Inflammatory macrophage treated with lipopolysaccharide for 1 hour (primary cell): ENCODE measurements at regions not wholly inside any gene's neighbourhood (a gene's known extent, or its start where the extent isn't known, plus 50 kb on each side); places are given as distances from the start of the nearest gene placed in this dataset.
"Not testable (repeated sequence)": the region's sequence is repeated elsewhere in the genome, so short reads cannot be mapped to it uniquely, and the experiment has no call there.

ENCODE experiments used
- DNase-seq, 2 donors: peaks; one replicate each; pipeline ENCODE4 v3.0.0-alpha.2; 2020 to 2022

DNA sequence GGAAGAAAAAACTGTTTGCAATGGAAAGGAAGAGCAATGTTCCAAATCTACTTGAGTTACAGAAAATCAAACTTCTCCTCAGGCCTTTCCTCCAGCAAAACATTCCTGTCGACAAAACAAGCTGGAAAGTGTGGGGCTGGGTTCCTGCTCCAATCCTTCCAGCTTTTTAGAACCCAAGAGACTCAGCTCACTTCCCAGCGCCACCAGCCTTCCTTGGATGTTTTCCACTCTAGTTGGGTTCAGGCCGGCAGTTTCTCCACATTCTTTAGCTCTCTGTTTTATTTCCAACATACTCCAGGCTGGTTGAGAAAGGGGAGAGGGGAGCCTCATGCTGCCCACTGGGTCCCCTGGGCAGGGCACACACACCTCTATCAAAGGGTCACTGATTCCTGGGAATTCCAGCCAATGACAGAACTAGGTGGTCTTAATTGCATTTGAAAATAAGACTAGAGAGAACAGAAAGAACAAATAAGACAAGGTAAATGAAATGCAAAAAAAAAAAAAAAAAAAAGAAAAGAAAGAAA, 287.5 kb upstream of the FRG1 start:
- not testable (repeated sequence) for DNase-seq

GRCh38 chr4:189653983-189654382, 286.7 kb upstream of the FRG1 start:
- DNase-seq: not testable (repeated sequence)

DNA sequence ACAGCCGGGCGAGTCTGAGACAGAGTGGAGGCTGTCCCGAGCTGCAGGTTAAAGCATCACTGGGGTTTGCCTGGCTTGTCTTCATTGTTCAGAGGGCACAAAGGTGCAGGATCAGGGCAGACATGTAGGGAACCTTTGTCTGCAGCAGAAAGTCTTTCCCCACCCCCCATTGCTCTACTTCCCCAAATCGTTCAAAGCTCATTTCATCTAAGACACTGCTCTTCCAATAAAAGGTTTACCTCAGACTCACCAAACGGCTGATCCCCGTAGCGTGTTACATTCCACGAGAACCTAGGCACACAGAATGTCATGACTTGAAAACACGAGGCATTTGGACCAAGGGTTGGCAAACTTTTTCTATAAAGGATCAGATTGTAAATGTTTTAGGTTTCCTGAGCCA, 286.3 kb upstream of the FRG1 start:
- not testable (repeated sequence) for DNase-seq

GRCh38 chr4:189655817-189656216, 284.9 kb upstream of the FRG1 start:
- not testable (repeated sequence) for DNase-seq

DNA sequence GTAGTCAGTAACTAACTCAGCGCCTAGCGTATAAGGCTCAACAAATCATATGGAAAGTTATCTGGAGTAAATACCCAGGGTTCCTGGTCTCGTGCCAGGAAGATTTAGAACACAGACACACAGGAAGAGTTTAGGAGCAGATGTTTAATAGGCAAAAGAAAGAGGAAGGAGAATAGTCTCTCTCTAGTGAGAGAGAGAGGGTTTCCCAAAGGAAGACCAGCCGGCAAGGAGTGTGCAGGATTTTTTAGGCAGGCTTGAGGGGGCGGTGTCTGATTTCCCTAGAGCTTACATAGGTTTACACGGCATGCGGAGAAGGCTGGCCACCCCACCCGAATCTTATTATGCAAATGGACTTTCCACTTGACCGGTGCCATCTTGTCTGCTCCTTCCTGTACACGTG, 284.0 kb upstream of the FRG1 start:
- peak; percentile 18 to 52 for DNase-seq

- not testable (repeated sequence) for DNase-seq
Observed at GRCh38 chr4:189658259-189658658, 282.4 kb upstream of the FRG1 start.

DNA sequence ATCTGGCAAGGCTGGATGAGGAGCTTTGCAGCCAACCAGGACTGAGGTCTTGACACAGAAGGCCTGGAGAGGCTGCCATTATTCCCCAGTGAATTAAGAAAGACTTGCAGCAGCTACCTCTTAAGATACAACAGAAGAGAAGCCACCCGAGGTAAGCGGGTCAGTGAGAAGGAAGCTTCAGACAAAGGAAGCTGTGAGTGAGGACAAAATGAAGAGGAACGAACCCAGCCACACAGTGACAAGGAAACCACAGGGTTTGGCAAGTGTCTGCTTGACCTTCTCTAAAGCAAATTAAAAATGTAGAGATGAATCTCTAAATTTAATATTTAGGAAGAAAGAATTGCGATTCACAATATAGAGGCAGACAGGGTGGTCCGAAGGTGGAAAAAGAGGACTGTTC, 281.8 kb upstream of the FRG1 start:
- DNase-seq: peak; percentile 33 to 60

DNA sequence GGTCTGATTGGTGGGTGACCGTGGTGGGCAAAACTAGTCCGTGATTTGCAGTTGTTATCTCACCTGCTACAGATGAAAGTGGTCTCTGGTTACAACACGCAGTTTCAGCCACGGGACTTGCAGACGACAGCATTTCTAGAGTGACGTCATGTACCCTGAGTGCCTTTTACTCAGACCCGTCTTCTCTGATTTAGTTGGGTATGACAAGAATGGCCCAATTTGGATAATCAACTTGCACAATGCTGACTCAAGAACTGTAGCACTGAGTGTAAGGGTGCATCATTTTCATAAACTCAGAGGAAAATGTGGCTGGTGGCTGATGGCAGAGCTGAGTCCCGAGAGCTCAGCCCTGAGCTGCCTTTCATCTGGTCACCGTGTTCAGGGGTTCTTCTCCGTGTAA, 281.4 kb upstream of the FRG1 start:
- DNase-seq: peak; percentile 78 to 79

DNA sequence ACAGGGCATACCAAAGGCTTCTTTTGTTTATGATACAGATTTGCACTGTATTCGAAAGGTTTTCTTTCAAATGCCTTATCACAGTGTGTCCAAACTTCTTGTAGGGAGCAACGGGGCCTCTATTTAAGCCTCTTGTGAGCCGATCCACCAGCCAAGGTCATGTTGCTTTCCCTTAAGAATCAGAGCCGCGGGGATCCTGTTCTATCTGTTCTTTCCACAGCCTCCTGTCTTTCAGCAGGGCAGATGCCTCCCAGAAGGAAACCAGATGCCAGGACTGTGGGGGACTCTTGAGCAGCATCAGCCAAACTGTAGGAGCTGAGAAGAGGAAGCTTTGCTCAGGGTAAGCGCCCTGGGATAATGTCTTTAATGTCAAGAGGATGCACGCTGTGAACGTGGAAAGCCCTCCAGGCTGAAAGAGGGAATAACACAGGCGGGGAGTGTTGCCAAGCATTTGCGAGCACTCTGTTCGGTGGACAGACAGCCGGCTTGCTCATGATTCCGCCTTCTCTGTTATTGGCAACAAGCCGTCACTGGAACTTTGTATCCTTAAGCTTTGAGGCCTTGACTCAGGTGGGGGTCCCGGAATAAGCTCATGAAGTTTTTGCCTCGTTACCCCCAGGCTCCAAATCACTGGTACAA, 279.8 kb upstream of the FRG1 start:
- no peak for DNase-seq

DNA sequence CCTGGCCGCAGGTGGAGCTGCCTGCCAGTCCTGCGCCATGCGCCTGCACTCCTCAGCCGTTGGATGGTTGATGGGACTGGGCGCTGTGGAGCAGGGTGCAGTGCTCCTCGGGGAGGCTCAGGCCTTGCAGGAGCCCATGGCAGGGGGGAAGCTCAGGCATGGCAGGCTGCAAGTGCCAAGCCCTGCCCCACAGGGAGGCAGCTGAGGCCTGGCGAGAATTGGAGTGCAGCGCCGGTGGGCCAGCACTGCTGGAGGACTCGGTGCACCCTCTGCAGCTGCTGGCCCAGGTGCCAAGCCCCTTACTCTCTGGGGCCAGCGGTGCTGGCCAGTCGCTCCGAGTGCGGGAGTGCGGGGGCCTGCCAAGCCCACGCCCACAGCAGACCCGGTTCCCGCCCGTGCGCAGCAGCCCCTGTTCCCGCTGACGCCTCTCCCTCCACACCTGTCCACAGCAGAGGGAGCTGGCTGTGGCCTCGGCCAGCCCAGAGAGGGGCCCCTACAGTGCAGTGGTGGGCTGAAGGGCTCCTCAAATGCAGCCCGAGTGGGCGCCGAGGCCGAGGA, 275.9 kb upstream of the FRG1 start:
- no peak for DNase-seq

- not testable (repeated sequence) for DNase-seq
Observed at GRCh38 chr4:189665712-189666305, 274.9 kb upstream of the FRG1 start.

DNA sequence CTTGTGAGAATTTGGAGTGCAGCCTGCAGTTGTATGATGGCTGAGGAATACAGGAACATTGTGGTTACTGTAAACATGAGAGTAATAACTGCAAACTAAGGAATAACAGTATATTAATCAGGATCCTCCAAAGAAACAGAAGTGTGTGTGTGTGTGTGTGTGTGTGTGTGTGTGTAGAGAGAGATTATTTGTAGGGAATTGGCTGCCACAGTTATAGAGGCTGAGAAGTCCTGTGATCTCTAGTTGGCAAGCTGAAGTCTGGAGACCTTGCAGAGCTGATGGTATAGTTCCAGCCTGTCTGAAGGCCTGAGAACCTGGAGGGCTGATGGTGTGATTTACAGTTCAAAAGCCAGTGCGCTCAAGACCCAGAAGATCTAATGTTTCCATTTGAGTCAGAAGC, 273.3 kb upstream of the FRG1 start:
- DNase-seq: not testable (repeated sequence)

DNA sequence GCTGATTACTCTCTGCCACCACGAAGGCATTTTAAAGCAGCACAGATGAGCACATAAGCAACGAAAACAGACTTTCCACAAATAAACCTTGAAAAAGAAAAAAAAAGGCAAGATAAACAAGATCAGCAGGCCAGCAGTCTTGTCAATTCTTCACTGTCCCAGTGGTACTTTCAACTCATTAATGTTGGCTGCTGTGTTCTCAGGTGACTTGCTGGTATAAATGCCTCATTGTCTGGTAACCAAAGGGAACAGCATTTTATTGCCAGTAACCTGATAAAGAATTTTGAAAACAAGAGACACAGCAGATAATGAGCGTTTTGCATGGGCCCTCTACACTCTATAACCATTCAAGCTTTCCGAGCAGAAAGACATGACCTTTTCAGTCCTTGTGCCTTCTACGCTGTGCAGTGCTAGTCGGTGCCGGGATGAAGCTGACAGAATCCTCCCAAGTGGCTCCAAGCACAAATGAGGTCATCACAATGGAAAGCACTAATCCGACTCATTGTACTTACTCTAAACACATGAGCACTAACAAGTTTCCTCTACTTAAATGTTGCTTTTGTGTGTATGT, 242.9 kb upstream of the FRG1 start:
- DNase-seq: not testable (repeated sequence)

GRCh38 chr4:189703000-189703399, 237.7 kb upstream of the FRG1 start:
- not testable (repeated sequence) for DNase-seq

GRCh38 chr4:189706821-189707220, 233.9 kb upstream of the FRG1 start:
- not testable (repeated sequence) for DNase-seq

- DNase-seq: not testable (repeated sequence)
Observed at GRCh38 chr4:189707227-189707626, 233.4 kb upstream of the FRG1 start.

- not testable (repeated sequence) for DNase-seq
Observed at GRCh38 chr4:189711956-189712355, 228.7 kb upstream of the FRG1 start.

DNA sequence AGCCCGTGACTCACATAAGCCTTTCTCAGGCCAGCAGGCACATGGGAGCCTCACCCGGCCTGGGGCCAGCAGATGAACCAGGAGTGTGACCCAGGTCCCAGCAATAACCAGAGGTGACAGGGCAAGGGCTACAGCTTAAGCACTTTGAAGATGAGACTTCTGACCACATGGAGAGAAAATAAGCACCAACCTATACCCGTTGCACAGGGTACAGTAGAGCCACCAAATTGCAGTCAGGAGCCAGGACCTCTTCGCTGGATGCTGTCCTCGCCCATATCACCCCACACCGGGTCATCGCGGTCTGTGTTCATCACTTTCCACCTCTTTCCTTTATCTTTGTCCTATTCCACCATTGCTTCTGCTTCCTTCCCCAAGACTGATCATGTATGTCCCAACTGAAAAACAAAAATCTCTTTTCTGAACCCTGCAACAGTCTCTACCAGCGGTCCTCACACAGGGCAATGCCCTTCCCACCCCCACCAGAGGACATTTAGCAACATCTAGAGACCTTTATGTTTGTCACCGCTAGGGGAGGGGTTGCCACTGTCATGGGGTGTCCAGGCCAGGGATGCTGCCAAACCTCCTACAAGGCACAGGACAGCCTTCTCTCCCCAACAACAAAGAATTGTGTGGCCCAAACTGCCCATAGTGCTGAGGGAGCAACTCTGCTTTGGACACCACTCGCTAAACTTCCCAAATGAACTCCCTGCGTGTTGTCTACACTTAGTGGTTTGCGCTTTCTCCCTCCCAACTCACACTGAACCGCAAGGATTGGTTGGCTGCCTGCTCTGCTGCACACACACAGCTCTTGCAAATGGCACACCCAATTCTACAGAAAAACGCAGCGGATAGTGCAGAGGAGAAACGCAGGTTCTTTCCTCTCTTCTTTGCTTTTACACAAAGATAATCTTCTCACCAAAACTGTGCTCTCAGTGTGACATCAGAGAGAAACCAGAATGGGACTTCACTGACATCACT, 219.4 kb upstream of the FRG1 start:
- DNase-seq: not testable (repeated sequence)

GRCh38 chr4:189722324-189723003, 218.2 kb upstream of the FRG1 start:
- DNase-seq: not testable (repeated sequence)

- not testable (repeated sequence) for DNase-seq
Observed at GRCh38 chr4:189727982-189728638, 212.6 kb upstream of the FRG1 start.

DNA sequence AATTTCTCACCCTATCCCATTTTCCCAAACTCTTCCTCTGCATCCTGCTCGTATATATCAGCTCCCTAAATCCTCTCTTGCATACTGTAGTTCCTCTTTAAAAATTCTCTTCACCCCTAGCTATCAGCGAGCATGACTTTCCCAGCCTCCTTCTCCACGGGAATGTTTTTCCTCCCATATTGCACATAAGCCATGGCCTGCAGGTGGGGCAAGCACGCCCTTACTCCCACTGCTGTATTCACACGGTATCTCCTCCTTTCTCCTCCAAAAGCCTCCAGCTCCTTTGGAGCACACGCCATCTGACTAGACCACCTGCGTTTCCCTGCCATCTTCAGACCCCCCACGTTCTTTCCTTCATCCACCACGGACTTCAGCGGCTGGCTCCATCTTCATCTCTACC, 208.7 kb upstream of the FRG1 start:
- DNase-seq: not testable (repeated sequence)
